WTC11 (cell line): ENCODE measurements at regions not wholly inside any gene's neighbourhood (a gene's known extent, or its start where the extent isn't known, plus 50 kb on each side); places are given as distances from the start of the nearest gene placed in this dataset.

Experiments used
- ATF2 ChIP-seq: sonication (generic); formaldehyde crosslinking; IDR thresholded peaks from 2 replicates; pipeline ENCODE4 v1.8.1; 2022; ENCODE audit warnings: low read depth, missing genetic modification reagents, borderline replicate concordance
- CTCF ChIP-seq: fragments of 200-600 bp; IDR thresholded peaks from 2 replicates; pipeline ENCODE4 v1.8.0; 2022; ENCODE audit warnings: antibody characterized with exemption
- ESRRA ChIP-seq: sonication (generic); formaldehyde crosslinking; IDR thresholded peaks from 2 replicates; pipeline ENCODE4 v1.8.1; 2022; ENCODE audit warnings: mild to moderate bottlenecking, missing genetic modification reagents, borderline replicate concordance
- KAT7 ChIP-seq: sonication (generic); formaldehyde crosslinking; IDR thresholded peaks from 2 replicates; pipeline ENCODE4 v1.8.1; 2023; ENCODE audit warnings: missing genetic modification reagents, mild to moderate bottlenecking, borderline replicate concordance
- MAX ChIP-seq: sonication (generic); formaldehyde crosslinking; IDR thresholded peaks from 2 replicates; pipeline ENCODE4 v1.8.0; 2022; ENCODE audit warnings: mild to moderate bottlenecking, missing genetic modification reagents
- PRDM15 ChIP-seq: sonication (generic); formaldehyde crosslinking; IDR thresholded peaks from 2 replicates; pipeline ENCODE4 v1.8.0; 2022; ENCODE audit warnings: missing genetic modification reagents
- SP1 ChIP-seq: sonication (generic); formaldehyde crosslinking; conservative IDR thresholded peaks from 2 replicates; pipeline ENCODE4 v1.8.1; 2022; ENCODE audit warnings: missing genetic modification reagents
- TEAD4 ChIP-seq: sonication (generic); formaldehyde crosslinking; IDR thresholded peaks from 2 replicates; pipeline ENCODE4 v1.8.0; 2022; ENCODE audit warnings: mild to moderate bottlenecking, missing genetic modification reagents
- ZNF138 ChIP-seq: sonication (generic); formaldehyde crosslinking; conservative IDR thresholded peaks from 2 replicates; pipeline ENCODE4 v1.8.1; 2022; ENCODE audit warnings: mild to moderate bottlenecking, moderate library complexity, missing genetic modification reagents
- ZNF263 ChIP-seq: sonication (generic); formaldehyde crosslinking; IDR thresholded peaks from 2 replicates; pipeline ENCODE4 v1.8.1; 2022; ENCODE audit warnings: low read depth, mild to moderate bottlenecking, moderate library complexity, missing genetic modification reagents

GRCh38 chr20:58583586-58583985 is 67.5 kb upstream of the STX16 start:
- no peak for TF ChIP-seq CTCF
- no peak for TF ChIP-seq ATF2
- no peak for TF ChIP-seq TEAD4
- no peak for TF ChIP-seq PRDM15 (CRISPR knock-in tag)
- TF ChIP-seq ZNF138 (CRISPR knock-in tag): no peak
- no peak for TF ChIP-seq ZNF263 (CRISPR knock-in tag)
- TF ChIP-seq ESRRA (CRISPR knock-in tag): no peak
- TF ChIP-seq KAT7 (CRISPR knock-in tag): no peak
- no peak for TF ChIP-seq MAX
- TF ChIP-seq SP1 (CRISPR knock-in tag): no peak
